ENCODE measurements at regions not wholly inside any gene's neighbourhood (a gene's known extent, or its start where the extent isn't known, plus 50 kb on each side); places are given as distances from the start of the nearest gene placed in this dataset.
"Not testable (repeated sequence)": the region's sequence is repeated elsewhere in the genome, so short reads cannot be mapped to it uniquely, and the experiment has no call there.

GRCh38 chr2:236380051-236380612 lies 115.9 kb upstream of the ASB18 start:
- H3K9me3 ChIP-seq (replicated peaks; ENCODE audit: control insufficient read depth, insufficient read depth, low read length) = no peaks in the 10 kb centered on the region
- H3K4me1 ChIP-seq (ENCODE audit: control insufficient read depth, insufficient read depth, low read length) = no peaks in the 10 kb centered on the region
- ChIA-PET POLR2A (no interaction called here), RAD21 (ENCODE audit: unreplicated experiment) (no interaction called here), CTCF (interaction anchor here (0.5 kb wide), 1 partner anchor 469 kb away, joined by 3 read pairs; no protein-coding TSS in a partner anchor), SMC1A (ENCODE audit: uncharacterized antibody, unreplicated experiment) (no interaction called here)
- ATAC-seq (no peak), FAIRE-seq (no peak), DNase-seq (ENCODE audit: low read depth, low spot score) (no peak)
- no peak overlapping the region for H3K4me3 ChIP-seq
- WGBS (ENCODE audit: insufficient coverage, insufficient replicate concordance, low lambda C conversion rate, missing lambda C conversion rate) = 64% methylated on average over 16 of the region's 16 CpGs
- no peak overlapping the region for H2AFZ ChIP-seq (ENCODE audit: control insufficient read depth, low read depth, low read length)
- H3K4me2 ChIP-seq (ENCODE audit: control insufficient read depth, insufficient read depth) = no peak overlapping the region
- BruUV-seq (replicated peaks) = no TSS peak
- intact Hi-C loops (cut with micrococcal nuclease; ENCODE audit: unreplicated experiment) = no loop called here
- no peaks in the 10 kb centered on the region for H3K36me3 ChIP-seq (ENCODE audit: control insufficient read depth in 2 of 2, insufficient read depth in 2 of 2, low read length in 1 of 2)
- no peaks in the 10 kb centered on the region; a peak in 1 of 4 replicates for H3K27me3 ChIP-seq (replicated peaks in 1 of 2; ENCODE audit: control insufficient read depth in 2 of 2, insufficient read depth in 2 of 2, low read length in 1 of 2)
- TF ChIP-seq NFXL1 (IDR thresholded peaks at IDR 0.05; ENCODE audit: borderline replicate concordance) (no peak), SREBF2 (IDR thresholded peaks at IDR 0.05; ENCODE audit: low read length) (no peak), ZNF207 (IDR thresholded peaks at IDR 0.05; ENCODE audit: borderline replicate concordance) (no peak), STAT3 (IDR thresholded peaks at IDR 0.05; ENCODE audit: low read depth, low read length) (no peak), BMI1 (IDR thresholded peaks at IDR 0.05; ENCODE audit: borderline replicate concordance) (no peak), MEF2B (IDR thresholded peaks at IDR 0.05; ENCODE audit: partially characterized antibody, poor library complexity, severe bottlenecking) (no peak), SRF (IDR thresholded peaks at IDR 0.05; ENCODE audit: low read depth in 2 of 2, low read length in 2 of 2) (no peak)
- H4K20me1 ChIP-seq (ENCODE audit: control insufficient read depth, insufficient read depth) = no peaks in the 10 kb centered on the region
- H3K9ac ChIP-seq (ENCODE audit: control insufficient read depth, insufficient read depth, low read length) = no peak overlapping the region
- no peak overlapping the region for H3K27ac ChIP-seq (ENCODE audit: control insufficient read depth, insufficient read depth)
- H3K79me2 ChIP-seq (ENCODE audit: control insufficient read depth, insufficient read depth, low read length) = no peaks in the 10 kb centered on the region
- in situ Hi-C loops (cut with MboI) = no loop called here

- ATAC-seq; RAD21 ChIA-PET (ENCODE audit: unreplicated experiment); H3K4me3 ChIP-seq; POLR2A ChIA-PET; H3K4me2 ChIP-seq (ENCODE audit: control insufficient read depth, insufficient read depth); in situ Hi-C loops (cut with MboI); H4K20me1 ChIP-seq (ENCODE audit: control insufficient read depth, insufficient read depth); SMC1A ChIA-PET (ENCODE audit: uncharacterized antibody, unreplicated experiment); H3K4me1 ChIP-seq (ENCODE audit: control insufficient read depth, insufficient read depth, low read length); H3K27me3 ChIP-seq (replicated peaks in 1 of 2; ENCODE audit: control insufficient read depth in 2 of 2, insufficient read depth in 2 of 2, low read length in 1 of 2); intact Hi-C loops (cut with micrococcal nuclease; ENCODE audit: unreplicated experiment); H2AFZ ChIP-seq (ENCODE audit: control insufficient read depth, low read depth, low read length); DNase-seq (ENCODE audit: low read depth, low spot score); H3K79me2 ChIP-seq (ENCODE audit: control insufficient read depth, insufficient read depth, low read length); H3K36me3 ChIP-seq (ENCODE audit: control insufficient read depth in 2 of 2, insufficient read depth in 2 of 2, low read length in 1 of 2); H3K9me3 ChIP-seq (replicated peaks; ENCODE audit: control insufficient read depth, insufficient read depth, low read length); CTCF ChIA-PET; BruUV-seq (replicated peaks); H3K27ac ChIP-seq (ENCODE audit: control insufficient read depth, insufficient read depth); H3K9ac ChIP-seq (ENCODE audit: control insufficient read depth, insufficient read depth, low read length); FAIRE-seq: not testable (repeated sequence)
- WGBS (ENCODE audit: insufficient coverage, insufficient replicate concordance, low lambda C conversion rate, missing lambda C conversion rate) = 2% methylated on average over 6 of the region's 6 CpGs
Observed at GRCh38 chr2:236381253-236381652, 117.0 kb upstream of the ASB18 start.

DNA sequence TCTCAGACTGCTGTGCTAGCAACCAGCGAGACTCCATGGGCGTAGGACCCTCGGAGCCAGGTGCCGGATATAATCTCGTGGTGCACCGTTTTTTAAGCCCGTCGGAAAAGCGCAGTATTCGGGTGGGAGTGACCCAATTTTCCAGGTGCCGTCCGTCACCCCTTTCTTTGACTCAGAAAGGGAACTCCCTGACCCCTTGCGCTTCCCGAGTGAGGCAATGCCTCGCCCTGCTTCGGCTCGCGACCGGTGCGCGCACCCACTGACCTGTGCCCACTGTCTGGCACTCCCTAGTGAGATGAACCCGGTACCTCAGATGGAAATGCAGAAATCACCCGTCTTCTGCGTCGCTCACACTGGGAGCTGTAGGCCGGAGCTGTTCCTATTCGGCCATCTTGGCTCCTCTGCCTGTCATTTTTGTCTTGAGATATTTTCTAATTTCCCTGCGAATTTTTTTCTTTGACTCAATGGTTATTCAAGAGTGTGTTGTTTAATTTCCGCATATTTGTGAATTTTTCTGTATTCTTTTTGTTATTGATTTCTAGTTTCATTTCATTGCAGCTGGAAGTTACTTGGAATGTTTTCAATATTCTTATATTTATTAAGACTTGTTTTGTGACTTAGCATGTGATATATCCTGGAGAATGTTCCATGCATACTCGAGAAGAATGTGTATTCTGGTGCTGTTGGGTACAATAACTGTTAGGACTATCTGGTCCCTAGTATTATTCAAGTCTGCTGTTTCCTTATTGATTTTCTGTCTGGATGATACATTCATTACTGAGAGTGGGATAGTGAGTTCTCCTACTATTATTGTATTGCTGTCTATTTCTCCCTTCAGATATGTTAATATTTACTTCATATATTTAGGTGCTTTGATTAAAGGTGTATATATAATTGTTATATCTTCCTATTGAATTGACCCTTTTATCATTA lies 125.3 kb upstream of the ASB18 start:
- in situ Hi-C loops (cut with MboI); H3K4me3 ChIP-seq; H3K27me3 ChIP-seq (replicated peaks in 1 of 2; ENCODE audit: control insufficient read depth in 2 of 2, insufficient read depth in 2 of 2, low read length in 1 of 2); RAD21 ChIA-PET (ENCODE audit: unreplicated experiment); CTCF ChIA-PET; ATAC-seq; intact Hi-C loops (cut with micrococcal nuclease; ENCODE audit: unreplicated experiment); DNase-seq (ENCODE audit: low read depth, low spot score); BruUV-seq (replicated peaks); H3K79me2 ChIP-seq (ENCODE audit: control insufficient read depth, insufficient read depth, low read length); H3K36me3 ChIP-seq (ENCODE audit: control insufficient read depth in 2 of 2, insufficient read depth in 2 of 2, low read length in 1 of 2); H2AFZ ChIP-seq (ENCODE audit: control insufficient read depth, low read depth, low read length); SMC1A ChIA-PET (ENCODE audit: uncharacterized antibody, unreplicated experiment); H3K9ac ChIP-seq (ENCODE audit: control insufficient read depth, insufficient read depth, low read length); H3K27ac ChIP-seq (ENCODE audit: control insufficient read depth, insufficient read depth); H3K4me1 ChIP-seq (ENCODE audit: control insufficient read depth, insufficient read depth, low read length); H3K9me3 ChIP-seq (replicated peaks; ENCODE audit: control insufficient read depth, insufficient read depth, low read length); POLR2A ChIA-PET; H3K4me2 ChIP-seq (ENCODE audit: control insufficient read depth, insufficient read depth); H4K20me1 ChIP-seq (ENCODE audit: control insufficient read depth, insufficient read depth); FAIRE-seq: not testable (repeated sequence)
- 73% methylated on average over 24 of the region's 30 CpGs for WGBS (ENCODE audit: insufficient coverage, insufficient replicate concordance, low lambda C conversion rate, missing lambda C conversion rate)
